ENCODE measurements at regions not wholly inside any gene's neighbourhood (a gene's known extent, or its start where the extent isn't known, plus 50 kb on each side); places are given as distances from the start of the nearest gene placed in this dataset.

DNA sequence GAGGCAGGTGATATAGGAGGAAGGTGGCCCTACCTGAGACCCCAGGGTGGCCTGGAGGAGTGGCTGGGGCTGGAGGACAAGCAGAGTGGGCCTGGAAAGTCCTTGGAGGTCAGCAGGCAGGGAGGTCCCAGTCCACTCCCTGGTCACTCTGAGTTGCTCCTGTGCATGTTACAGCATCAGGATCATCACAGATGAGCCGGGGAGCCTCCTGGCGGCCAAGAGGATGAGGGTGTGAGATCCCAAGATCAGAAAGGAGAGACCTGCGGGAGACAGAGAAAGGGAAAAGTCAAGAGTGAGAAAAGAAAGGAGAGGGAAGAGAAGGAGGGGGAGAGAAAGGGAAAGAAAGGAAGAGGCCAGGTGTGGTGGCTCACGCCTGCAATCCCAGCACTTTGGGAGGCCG is 71.7 kb downstream of the MRM1 start:
- TF ChIP-seq, protein P1, sequence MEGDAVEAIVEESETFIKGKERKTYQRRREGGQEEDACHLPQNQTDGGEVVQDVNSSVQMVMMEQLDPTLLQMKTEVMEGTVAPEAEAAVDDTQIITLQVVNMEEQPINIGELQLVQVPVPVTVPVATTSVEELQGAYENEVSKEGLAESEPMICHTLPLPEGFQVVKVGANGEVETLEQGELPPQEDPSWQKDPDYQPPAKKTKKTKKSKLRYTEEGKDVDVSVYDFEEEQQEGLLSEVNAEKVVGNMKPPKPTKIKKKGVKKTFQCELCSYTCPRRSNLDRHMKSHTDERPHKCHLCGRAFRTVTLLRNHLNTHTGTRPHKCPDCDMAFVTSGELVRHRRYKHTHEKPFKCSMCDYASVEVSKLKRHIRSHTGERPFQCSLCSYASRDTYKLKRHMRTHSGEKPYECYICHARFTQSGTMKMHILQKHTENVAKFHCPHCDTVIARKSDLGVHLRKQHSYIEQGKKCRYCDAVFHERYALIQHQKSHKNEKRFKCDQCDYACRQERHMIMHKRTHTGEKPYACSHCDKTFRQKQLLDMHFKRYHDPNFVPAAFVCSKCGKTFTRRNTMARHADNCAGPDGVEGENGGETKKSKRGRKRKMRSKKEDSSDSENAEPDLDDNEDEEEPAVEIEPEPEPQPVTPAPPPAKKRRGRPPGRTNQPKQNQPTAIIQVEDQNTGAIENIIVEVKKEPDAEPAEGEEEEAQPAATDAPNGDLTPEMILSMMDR (IDR thresholded peaks at IDR 0.05): no peak
- no peak for TF ChIP-seq POLR2A (IDR thresholded peaks at IDR 0.05)
